GM18505 (cell line): ENCODE measurements at regions not wholly inside any gene's neighbourhood (a gene's known extent, or its start where the extent isn't known, plus 50 kb on each side); places are given as distances from the start of the nearest gene placed in this dataset.
"Not testable (repeated sequence)": the region's sequence is repeated elsewhere in the genome, so short reads cannot be mapped to it uniquely, and the experiment has no call there.

Source experiments
- ATAC-seq: cut with Tn5 transposase; IDR thresholded peaks from one replicate; pipeline ENCODE4 v1.9.1; 2021; ENCODE audit not compliant: unreplicated experiment
- POLR2A ChIP-seq: IDR thresholded peaks from 4 replicates; pipeline ENCODE4 v1.6.1; 2011; ENCODE audit warnings: borderline replicate concordance; ENCODE audit not compliant: insufficient read depth, insufficient read length; ENCODE audit errors: extremely low read depth

DNA sequence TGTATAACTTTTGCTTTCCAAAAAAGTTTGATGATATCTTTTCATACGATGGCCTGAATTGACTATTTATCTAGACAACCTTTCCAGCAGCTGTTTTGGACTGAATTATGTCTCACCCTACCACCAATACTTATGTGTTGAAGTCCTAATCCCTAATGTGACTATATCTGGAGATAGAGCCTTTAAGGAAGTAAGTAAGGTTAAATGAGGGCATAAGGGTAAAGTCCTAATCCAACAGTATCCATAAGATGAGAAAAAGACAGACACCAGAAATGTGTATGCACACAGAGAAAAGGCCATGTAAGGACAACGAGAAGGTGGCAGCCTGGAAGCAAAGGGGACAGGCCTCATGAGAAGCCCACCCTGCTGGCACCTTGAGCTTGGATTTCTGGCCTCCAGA lies 86.6 kb upstream of the PPARGC1A start:
- no peak for TF ChIP-seq POLR2A
- ATAC-seq: no peak

DNA sequence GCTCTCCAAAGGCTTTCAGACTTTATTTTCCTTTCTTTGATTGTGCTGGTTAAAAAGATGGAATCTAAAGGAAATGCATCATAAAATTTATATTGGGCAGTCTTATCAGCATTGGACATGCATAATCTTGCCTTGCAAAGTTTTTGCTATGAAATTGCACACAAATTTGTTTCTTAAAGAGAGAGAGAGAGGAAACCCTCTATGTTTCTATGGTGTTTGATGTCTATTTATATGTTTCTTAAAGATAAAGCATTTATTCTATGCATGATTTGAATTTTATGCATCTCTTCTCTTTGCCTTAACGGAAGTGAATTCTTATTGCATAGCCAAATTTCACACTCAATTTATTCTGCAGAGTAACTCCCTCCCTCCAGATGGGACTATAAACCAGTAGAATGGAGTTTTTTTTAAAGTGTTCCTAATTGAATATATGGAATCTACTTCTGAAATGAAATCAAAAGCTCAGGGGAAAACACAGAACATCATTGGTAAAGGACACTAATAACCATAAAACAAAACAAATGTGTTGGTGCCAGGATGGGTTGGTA lies 83.5 kb upstream of the PPARGC1A start:
- TF ChIP-seq POLR2A: no peak

DNA sequence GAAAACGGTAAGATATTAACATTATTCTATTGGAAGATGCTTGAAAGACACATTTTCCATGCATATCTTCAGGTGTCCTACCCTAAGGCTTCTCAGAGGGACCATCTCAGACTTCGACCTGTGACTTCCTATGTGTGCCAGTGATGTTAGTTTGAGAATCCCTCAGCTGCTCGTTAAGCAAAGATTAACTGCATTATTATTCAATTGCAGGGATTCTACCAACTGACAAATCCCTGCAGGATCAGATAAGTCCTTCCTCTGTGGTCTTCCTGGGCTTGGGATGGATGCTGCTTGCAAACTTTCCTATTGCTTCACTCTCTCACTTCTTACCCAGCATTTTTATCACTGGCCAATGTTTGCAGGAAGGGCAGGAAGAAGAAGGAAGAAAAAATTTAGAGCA lies 83.0 kb upstream of the PPARGC1A start:
- no peak for TF ChIP-seq POLR2A
- no peak for ATAC-seq

More for the DNA sequence above, 83.5 kb upstream of the PPARGC1A start:
- no peak for ATAC-seq

DNA sequence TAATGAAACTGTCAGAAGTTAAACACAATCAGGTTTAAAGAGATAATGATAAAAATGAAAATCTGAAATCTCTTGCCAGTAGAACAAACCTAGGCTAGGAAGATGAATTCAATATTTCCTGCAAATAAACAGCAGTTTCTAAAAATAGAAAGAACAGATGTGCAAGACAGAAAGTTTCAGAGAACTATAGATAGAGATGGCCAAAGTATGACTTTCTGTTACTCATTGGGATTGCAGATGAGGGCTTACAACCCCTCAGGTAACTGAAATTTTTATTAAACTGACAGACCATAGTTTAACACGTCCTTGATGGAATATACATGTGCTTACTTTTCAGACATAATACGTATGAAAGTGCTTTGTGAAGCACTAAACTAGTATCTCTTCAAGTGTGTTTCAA lies 82.3 kb upstream of the PPARGC1A start:
- TF ChIP-seq POLR2A: no peak
- no peak for ATAC-seq

DNA sequence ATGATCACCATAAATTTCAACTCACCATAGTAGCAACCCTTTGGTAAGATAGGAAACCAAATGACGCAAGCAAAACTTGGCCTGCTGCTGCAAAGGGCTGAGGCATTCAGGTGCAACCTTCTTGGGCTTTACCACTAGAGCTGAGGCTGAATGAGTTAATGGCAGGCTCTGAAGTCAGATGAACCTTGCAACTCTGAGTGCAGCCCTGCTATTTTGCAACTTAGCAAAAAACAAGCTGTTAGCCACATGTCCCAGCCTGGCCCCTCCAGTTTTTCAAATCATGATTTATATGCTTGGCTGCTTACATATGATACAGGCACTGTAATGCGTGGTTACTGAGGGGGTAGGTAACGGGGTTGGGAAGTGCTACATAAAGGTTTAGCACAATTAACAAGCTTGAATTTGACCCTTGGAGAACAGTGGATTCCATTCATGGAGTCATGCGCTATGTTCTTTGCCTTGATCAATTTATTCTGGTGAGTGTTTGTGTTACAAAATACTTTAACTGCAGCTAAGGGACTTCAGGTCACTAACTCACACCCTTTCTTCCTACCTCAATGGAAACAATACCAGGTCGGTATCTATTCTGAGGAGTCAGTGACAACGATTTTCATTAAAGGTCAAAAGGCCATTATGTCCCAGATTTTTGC lies 80.5 kb upstream of the PPARGC1A start:
- ATAC-seq: no peak

DNA sequence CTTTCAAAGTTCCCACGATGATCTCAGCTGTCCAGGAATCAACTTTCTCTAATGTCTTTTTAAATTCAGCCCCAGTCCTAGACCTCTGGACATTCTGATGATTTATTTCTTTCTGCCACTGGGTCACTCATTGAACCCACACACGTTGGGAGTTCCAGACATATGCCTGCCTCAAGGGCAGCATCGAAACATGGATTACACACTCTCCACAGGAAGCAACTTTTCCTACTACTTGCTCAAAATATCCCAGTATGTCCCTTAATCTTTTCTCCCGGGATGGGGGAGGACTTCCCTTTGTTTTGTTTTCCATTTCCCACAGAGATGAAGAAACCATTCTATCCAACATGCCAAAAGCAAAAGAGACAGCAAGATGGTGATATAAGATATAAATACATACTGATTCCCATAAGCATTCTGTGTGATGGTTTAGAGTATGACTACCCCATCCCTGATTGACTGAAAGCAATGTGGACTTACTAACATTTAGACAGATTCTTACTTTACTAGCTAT lies 79.8 kb upstream of the PPARGC1A start:
- no peak for TF ChIP-seq POLR2A
- no peak for ATAC-seq

More for the DNA sequence above, 80.5 kb upstream of the PPARGC1A start:
- TF ChIP-seq POLR2A: no peak

DNA sequence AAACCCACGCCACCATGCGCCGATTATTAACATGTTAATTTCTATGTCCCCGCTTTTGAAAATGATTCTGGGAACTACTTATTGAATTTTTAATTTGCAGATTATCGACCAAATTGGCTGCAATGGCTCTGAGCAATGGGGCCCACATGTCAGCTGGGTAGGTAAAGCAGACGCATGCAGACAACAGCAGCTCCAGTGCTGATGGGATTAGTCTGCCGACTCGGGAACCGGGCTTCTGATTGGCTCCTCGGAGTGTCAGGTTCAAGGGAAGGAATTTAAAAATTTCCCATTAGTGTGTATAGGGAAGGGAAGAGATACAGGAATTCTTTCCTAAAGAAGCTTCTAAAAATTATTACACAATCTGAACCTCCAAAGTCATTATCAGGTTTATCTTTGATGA lies 77.4 kb upstream of the PPARGC1A start:
- no peak for ATAC-seq
- TF ChIP-seq POLR2A: no peak

DNA sequence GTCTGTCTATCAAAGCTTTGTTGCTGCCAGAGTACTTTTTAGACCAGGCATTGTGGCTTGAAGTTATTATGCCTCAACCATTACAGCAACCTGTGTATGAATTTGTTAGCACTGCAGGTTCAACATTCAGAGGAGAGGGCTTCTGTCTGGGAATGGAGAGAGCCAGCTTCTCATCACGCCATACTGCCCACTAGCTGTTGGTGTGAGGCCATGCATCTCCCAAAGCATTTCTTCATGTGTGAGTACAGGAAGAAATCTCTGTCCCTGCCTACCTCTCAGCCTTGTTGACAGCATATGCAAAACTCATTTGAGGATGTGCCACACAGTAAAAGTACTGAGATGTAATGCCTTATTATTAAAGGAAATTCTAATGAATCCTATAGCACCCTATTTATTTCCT lies 76.9 kb upstream of the PPARGC1A start:
- ATAC-seq: no peak
- no peak for TF ChIP-seq POLR2A

DNA sequence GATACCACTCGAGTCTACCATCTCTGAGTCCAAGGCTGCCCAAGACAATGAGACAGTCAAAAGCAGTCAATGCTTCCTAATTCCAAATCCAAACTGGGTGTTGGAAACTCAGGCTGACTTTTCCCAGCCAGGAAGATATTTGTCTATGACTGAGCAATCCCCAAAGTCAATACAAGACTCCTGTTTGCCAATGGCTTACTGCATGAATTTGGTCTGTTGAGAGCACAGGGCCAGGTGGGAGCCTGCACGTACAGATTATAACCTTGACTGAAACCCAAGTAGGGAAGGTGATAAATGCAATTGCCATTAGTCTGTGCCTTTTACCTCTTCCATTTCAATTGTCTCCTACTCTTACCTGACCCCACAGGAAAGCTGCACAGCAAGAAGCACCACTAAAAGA lies 72.6 kb upstream of the PPARGC1A start:
- TF ChIP-seq POLR2A: no peak
- ATAC-seq: no peak

DNA sequence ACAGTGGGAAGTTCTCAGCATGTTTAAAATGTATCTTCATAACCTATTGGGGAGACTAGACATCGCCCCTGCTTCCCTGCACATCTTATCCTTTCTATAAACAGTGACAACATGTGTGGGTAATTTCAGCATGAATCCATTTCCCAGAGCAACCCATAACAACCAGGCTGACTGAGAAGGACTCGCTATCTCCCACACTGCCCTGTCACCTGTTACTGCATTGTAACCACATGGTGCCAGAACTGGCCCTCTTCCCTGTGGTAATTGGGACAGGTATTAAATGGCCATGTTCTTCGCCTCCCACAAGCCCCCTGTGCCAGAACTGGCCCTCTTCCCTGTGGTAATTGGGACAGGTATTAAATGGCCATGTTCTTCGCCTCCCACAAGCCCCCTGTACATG lies 71.5 kb upstream of the PPARGC1A start:
- not testable (repeated sequence) for ATAC-seq

DNA sequence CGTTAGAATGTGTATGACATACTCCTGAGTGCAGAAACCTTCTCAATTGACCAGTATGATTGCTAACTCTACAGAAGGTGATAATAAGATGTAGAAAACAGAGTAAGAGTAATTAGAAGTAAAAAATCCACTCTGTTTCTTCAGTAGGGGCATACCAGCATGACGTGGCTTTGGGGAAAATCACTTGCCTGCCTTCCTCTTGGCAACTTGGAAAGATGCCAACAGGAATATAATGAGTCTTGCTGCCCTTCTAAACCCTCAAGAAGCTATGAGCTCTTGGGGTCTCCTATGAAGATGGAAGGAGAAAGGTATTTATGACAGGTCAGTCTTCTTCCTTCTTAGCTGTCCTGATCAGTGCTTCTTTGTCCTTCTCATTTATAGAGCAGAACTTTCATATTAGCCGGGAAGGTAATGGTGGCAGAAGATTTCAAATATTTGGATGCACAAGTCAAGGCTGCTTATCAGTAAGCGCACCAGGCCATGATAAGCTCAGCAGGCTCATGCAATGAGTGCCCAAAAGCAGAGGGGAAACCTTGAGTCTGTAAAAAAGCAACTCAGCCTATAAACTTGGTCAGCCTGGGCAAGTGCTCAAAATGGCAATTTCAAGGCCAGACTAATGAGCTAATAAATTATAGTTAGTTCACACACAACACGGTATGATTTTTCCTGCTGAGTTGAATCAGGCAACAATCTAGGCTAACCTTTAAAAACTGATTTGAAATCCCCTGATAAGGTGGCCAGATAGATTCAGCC lies 69.7 kb upstream of the PPARGC1A start:
- no peak for TF ChIP-seq POLR2A
- ATAC-seq: no peak

DNA sequence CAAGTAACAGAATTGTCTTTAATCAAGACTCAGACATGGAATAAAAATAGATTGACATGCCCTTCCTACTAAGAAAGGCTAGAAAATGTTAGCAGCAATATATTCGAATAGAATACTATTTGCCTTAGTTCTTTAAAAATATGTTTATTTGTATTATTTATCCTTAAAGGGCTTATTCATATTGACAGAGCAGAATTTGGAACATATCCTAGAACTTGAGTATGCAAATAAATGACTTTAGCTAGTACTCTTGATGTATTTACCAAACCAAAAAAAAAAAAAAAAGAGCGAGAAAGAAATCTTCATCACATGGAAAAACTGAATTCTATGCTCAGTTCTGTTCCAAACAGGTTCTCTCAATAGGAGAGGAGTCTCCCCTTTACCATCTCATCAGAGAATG lies 68.9 kb upstream of the PPARGC1A start:
- TF ChIP-seq POLR2A: no peak
- no peak for ATAC-seq

DNA sequence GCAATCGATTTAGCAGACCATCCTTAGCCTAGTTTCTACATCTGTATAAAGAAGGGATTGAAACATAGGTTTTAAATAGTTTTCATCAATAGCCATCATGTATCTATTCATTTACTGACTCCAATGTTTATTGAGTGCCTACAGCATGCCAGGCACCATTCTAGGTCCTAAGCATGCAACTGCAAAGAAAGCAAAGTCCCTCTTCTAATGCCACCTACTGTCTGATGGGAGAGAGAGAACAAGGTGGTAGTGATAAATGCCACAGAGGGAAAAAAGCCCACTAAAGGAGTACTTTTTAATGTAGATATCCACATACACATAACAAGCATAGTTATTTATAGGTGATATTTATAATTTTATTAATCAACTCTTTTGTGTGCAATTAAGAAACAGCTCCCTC lies 67.6 kb upstream of the PPARGC1A start:
- no peak for TF ChIP-seq POLR2A
- no peak for ATAC-seq
